Kidney capillary endothelial cell (primary cell): ENCODE measurements at regions not wholly inside any gene's neighbourhood (a gene's known extent, or its start where the extent isn't known, plus 50 kb on each side); places are given as distances from the start of the nearest gene placed in this dataset.
"Not testable (repeated sequence)": the region's sequence is repeated elsewhere in the genome, so short reads cannot be mapped to it uniquely, and the experiment has no call there.

Source experiments
- DNase-seq: peaks from one replicate; pipeline ENCODE4 v3.0.0-alpha.2; 2018; ENCODE audit warnings: low spot score

DNA sequence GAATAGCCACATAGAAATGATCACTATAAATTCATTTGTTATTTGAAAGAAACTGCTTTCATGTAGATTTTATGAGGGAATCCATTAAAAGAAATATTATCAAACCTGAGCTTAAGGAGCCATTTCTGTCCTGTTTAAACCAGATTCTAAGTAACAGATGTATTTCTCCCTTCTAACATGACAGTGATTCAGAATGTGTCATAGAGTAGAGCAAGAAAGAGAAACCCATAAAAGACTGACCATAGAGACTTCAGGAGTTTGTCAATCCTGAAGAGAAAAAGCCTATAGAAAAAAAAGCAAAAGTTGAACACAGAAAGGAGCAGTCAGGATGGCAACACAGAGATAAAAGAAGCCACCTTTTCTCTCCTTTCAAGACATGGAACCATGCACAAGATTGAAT, 390.6 kb downstream of the PRIM2 start:
- not testable (repeated sequence) for DNase-seq

DNA sequence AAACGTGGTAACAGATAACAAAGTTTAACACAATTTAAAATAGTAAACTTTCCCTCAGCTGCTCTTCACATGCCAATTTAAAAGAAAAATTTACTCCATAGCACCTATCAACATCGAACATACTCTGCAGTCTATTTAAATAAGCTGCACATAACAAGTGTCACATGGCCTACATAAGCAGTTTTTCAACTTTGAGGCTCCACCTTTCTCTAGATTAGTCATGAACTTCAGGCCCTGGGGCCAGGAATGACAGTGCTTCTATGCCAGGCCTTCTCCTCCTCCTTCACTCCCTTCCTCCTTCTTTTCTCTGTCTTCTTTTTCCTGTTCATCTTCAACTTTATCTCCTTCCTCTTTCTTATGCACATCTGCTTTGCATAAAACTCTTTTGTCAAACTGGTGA, 405.1 kb downstream of the PRIM2 start:
- not testable (repeated sequence) for DNase-seq

- DNase-seq: not testable (repeated sequence)
Observed at GRCh38 chr6:57723815-57724401, 406.5 kb downstream of the PRIM2 start.

DNA sequence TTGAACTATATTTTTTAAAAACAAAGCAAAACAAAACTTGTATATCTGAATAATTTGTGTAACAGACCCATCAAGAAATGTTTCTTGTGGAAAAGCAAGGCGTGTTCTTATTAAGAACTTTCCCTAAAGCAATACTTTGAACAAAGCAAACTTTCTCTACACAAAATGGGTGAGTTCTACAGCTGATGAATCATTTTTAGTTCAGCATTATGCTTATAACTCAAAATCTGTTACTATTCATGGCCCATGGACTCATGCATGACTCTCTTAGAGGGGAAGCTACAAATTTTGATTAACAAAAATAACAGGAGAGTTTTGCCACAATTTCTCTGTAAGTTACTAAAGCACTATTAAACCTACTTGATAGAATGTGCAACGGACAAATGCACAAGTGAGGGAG, 412.0 kb downstream of the PRIM2 start:
- not testable (repeated sequence) for DNase-seq

GRCh38 chr6:57730726-57731125, 413.3 kb downstream of the PRIM2 start:
- not testable (repeated sequence) for DNase-seq

DNA sequence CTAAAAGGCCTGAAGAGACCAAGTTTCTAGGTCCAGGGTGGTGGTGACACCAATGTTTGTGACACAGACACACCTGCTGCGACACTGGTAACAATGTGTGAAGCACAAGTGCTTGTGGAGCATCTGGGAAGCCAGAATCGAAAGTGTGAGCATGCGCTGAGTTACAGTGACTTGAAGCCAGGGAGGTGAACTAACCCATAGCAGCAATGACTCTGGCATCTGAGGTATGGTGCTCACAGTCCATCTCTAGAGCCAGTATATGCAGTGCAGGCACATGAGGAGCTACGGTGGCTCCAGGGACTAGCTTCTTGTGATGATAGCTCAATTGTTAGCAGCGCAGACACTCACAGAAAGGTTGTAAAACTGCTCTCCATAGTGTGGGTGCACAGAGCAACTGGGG, 430.3 kb downstream of the PRIM2 start:
- not testable (repeated sequence) for DNase-seq

GRCh38 chr6:57759850-57760249, 442.4 kb downstream of the PRIM2 start:
- DNase-seq: not testable (repeated sequence)

DNA sequence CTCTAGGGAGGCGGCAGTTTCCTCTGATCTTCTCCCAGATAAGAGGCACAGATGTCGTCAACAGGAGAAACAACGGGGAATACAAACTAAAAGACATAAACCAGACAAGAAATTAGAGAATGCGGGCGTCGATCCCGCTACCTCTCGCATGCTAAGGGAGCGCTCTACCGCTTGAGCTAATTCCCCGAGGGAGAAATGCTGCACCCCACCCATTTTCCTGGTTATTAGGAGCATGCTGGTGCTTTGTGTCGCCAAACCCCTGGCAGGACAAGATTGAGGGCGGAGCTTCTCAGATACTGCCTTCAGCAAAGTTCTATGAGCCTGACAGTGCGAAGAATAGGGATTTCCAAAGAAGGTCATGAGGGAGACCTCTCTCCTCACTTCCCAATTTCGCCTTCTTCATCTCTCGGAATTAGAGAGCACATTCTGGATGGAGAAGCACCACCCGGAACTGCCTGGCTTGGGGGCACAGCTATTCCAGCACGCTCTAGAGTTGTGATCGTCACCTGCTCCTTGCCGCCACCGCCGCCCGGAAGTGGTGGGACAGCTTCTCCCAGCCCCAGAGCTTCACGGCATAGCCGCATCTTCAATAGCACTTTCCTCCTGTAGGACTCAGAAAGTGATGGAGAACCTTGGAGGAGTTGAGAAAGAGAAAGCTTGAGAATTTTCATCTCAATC, 475.4 kb downstream of the PRIM2 start:
- DNase-seq: not testable (repeated sequence)

GRCh38 chr6:57793398-57793762, 475.9 kb downstream of the PRIM2 start:
- DNase-seq: not testable (repeated sequence)

DNA sequence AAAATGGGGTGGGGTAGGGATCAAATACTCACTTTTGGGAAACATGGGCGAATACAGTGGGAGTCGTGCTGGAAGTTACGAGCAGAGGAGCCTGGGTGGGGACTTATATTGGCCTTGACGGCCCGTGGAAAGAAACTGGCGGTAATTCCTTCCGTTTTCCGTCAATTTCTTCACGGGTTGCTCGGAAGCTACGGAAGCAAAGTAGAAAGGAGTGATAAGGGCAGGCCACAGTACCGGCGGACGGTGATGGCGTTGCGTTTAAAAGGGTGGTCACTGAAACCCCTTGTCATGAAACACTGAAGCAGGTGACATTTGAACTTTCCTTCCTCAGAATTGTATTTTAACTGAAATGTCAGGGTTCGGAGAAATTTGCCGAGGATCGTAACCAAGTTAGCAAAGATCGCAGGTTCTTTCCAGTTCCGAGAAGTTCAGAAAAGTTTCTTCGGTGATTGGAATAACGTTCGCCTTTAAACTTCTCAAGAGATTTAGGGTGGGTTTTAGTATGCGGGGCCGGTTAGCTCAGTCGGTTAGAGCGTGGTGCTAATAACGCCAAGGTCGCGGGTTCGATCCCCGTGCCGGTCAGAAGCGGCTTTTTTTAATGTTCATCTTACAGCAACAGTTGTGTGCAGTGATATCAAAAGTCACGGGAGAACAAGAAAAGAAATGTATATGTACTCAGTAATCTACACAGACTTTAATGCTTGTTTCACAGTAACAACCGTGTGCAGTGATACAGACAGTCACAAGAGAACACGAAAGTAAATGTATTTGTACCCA, 482.5 kb downstream of the PRIM2 start:
- peak; percentile 13 for DNase-seq

- DNase-seq: not testable (repeated sequence)
Observed at GRCh38 chr6:57808581-57808980, 491.2 kb downstream of the PRIM2 start.

DNA sequence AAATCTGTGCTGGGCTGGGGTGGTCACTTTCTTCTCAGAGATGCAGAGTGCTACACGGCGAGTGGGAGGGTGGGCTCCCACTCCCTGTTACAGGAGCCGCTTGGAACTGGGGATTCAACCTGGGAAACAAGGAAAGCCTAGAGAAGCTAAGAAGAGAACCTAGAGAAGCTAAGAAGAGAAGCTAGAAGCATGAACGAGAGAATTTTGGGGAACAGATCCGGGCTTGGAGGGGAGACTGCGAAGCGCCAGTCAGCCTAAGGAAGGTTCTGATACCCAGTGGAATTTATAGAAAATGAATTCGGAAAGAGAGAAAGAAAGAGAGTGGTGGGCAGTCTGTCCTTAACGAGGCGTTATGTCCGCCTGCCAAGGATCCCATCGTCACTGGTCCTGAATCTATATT, 492.0 kb downstream of the PRIM2 start:
- DNase-seq: not testable (repeated sequence)

GRCh38 chr6:57813271-57814075, 496.0 kb downstream of the PRIM2 start:
- not testable (repeated sequence) for DNase-seq

DNA sequence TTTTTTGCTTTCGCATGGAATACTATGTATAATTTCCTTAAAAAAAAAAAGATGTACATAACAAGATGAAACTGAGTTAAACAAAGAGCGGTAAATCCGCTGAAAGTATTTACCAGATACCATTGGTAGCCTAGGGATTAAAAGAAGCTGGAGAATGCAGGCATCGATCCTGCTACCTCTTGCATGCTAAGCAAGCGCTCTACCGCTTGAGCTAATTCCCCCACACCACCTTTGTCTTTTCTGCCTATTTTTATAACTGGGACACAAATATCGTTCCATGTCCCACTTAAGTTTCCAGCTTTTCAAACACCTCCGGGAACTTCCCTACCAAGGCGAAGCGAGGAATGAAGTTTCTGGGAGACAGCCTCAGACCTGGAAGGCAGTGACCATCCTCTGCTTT, 498.4 kb downstream of the PRIM2 start:
- DNase-seq: not testable (repeated sequence)

GRCh38 chr6:57821325-57821724, 503.9 kb downstream of the PRIM2 start:
- DNase-seq: not testable (repeated sequence)

- DNase-seq: not testable (repeated sequence)
Observed at GRCh38 chr6:57822448-57822847, 505.0 kb downstream of the PRIM2 start.

GRCh38 chr6:57822896-57823358, 505.5 kb downstream of the PRIM2 start:
- no peak for DNase-seq

DNA sequence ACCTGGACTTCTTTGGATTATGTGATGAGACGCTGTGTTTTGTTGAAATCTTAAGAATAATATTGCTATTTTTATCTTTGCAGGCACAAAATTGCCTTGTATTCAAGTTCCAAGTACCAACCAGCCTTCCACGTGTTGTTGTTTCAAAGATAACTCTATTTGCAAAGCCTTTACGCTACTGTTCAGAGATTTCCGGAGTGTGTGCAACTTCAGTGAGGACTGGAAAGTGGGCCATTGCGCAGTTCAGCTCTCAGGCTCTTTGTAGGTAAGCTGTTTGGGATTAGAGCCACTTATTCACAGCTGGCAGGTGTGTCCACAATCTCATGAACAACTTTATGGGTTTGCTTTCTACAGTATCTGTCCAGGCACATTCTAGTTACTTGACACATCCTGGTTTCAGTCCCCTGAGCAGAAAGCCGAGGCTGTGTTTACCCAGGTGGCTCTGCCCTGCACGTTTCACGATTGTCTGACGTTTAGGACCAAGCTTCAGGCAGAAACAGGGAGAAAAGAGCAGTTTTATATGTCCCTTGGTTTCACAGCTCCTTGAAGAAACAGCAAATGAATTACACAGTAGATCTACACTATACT, 520.3 kb downstream of the PRIM2 start:
- not testable (repeated sequence) for DNase-seq

- DNase-seq: not testable (repeated sequence)
Observed at GRCh38 chr6:57841551-57841950, 524.1 kb downstream of the PRIM2 start.

- not testable (repeated sequence) for DNase-seq
Observed at GRCh38 chr6:57853745-57854407, 536.4 kb downstream of the PRIM2 start.
